NCI-H1694 treated with DMSO at 0.1 percent for 48 hours (cell line): ENCODE measurements at regions not wholly inside any gene's neighbourhood (a gene's known extent, or its start where the extent isn't known, plus 50 kb on each side); places are given as distances from the start of the nearest gene placed in this dataset.
A peak's percentile ranks its signal among the peaks of the same experiment; 100 is the strongest.

ENCODE experiments used
- DNase-seq: peaks from one replicate; lab custom pipeline; 2025; lab: John Stamatoyannopoulos, UW

DNA sequence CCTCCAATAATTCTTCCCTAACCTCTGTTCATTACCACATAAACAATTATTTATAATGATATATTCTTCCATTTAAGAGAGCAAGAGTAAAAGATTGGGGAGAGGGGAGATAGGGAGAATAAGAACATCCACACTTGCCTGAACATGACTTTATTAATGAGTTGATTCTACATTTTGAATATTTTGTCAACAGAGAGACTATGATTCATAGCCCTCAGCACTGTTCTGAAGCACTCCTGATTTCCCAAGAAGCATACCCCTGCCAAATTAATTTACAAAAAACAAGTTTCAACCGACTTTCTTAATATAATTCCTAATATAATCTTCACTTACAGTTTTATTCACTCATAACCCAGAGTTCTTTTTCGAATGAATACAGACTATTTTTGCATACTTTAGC is 828.8 kb downstream of the ROBO2 start:
- no peak for DNase-seq

DNA sequence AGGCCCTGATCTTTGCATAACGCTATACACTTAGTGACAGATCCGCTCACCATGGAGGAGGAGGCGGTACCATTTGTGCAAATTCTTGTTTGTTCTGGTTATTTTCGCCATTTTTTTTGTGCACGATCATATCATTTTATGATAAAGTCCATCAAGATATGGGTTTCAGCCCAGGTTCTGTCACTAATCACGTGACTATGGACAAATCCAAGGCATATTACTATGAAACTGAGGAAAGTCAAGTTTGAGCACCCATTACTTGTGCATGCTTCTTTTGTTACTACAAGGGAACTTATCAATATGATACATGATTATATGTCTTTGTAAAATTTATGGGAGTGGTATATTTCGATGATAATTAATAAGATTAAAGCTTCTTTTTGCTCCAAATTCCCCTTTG is 829.5 kb downstream of the ROBO2 start:
- DNase-seq, result no peak

DNA sequence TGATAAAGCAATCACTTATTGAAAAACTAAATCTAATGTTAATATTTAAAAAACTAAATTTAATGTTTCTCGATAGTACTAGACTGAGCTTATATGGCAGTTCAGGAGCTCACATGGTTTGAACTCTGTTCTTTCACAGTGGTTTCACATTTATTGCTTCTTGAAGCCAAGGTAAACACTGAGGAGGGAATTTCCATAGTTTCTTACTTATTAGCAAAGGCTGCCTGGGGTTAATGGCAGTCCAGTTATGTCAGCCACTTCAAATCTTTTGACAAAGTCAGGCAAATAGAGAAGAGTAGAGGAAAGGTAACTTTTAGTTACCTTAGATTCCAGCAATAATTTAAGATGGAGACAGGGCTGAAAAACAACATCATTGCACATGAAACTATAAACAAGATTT is 831.5 kb downstream of the ROBO2 start:
- DNase-seq, result no peak

DNA sequence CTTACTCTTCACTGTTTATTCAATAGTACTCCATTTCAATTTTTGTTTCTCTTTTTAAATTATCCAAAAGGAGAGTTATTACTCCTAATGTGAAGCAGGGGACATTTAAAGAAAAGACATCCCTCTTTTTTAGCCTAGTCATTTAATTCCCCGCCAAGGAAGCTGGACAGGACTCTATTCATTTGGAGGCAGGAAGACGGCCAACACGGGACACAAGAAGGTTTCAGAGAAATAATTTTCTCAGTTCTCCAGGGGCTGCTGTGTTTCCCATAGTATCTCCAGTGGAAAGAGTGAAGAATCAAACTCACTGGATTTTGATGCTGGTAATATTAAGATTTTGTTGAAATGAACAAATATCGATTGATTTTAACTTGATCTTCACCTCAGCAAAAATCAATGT is 833.7 kb downstream of the ROBO2 start:
- DNase-seq, result no peak

GRCh38 chr3:77885381-77885780 is 845.5 kb downstream of the ROBO2 start:
- DNase-seq, result no peak

- DNase-seq, result no peak
Observed at GRCh38 chr3:77887611-77888010, 847.7 kb downstream of the ROBO2 start.

- no peak for DNase-seq
Observed at GRCh38 chr3:77889616-77890015, 849.7 kb downstream of the ROBO2 start.

GRCh38 chr3:77898621-77899020 is 858.7 kb downstream of the ROBO2 start:
- DNase-seq, result no peak

DNA sequence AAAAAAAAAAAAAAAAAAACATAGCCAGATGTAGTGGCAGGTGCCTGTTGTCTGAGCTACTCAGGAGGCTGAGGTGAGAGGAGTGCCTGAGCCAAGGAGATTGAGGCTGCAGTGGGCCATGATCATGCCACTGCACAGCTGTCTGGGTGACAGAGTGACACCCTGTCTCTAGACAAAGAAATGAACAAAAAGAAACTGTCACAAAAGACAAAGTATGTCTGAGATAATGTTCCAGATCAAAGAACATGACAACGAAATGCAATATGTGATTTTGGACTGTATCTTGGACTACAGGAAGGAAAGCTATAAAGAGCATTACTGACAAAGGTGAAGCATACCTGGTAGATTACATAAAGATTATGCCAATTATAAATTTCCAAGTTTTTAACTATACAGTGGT is 862.8 kb downstream of the ROBO2 start:
- no peak for DNase-seq

- DNase-seq, result no peak
Observed at GRCh38 chr3:77906102-77906709, 866.3 kb downstream of the ROBO2 start.

- DNase-seq, result no peak
Observed at GRCh38 chr3:77913524-77914174, 873.8 kb downstream of the ROBO2 start.

GRCh38 chr3:77915336-77915735 is 875.4 kb downstream of the ROBO2 start:
- DNase-seq, result no peak

GRCh38 chr3:77917225-77917624 is 877.3 kb downstream of the ROBO2 start:
- DNase-seq, result no peak

DNA sequence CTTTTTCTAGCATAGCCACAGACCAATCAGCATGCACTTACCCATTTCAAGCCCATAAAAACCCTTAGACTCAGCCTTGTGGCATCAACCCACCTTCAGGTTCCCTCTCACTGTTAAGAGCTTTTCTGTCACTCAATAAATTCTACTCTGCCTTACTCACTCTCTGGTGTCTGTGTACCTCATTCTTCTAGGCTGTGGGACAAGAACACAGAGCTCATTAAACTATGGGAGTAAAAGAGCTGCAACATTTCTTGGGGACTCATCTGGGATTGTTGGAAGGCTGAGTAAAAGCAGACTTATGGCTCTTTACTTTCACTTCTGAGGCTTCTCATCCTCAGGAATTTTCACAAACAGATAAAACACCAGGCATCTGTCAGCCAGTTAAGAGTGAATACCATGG is 879.3 kb downstream of the ROBO2 start:
- no peak for DNase-seq

DNA sequence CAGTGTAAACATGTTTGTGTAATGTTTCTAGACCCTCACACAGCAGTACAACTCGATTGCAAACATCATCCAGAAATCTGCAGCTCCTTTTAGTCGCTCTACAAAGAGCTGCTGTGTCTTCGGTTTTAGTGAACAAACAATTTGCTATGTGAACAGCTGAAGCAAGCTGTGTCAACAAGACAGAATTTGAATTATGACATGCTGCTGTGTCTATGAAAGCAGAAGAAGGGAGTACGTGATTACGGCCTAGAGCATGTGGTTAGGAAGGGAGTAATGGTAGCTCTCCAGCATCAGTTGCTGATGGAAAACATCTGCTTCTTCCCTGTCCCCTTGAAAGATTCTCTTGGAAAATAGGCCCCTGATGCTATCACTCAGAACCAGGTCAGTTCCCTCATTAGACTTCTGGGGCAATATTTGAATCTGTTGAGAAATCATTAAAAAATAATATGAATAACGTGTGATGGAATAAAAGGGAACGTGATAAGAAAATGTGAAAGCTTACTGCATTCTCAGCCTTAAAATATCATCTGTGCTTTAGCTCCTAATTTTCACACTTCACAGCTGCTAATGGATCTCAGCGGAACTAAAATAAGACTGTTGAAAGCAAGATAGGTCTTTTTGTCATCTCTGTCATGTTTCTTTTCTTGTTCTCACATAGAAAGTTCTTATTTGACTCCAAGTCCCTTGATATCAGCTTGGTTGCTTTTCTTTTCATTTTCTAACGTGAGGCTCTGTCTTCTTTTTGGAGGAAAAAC is 891.5 kb downstream of the ROBO2 start:
- DNase-seq, result peak; percentile 22

- DNase-seq, result no peak
Observed at GRCh38 chr3:77932926-77933325, 893.0 kb downstream of the ROBO2 start.

DNA sequence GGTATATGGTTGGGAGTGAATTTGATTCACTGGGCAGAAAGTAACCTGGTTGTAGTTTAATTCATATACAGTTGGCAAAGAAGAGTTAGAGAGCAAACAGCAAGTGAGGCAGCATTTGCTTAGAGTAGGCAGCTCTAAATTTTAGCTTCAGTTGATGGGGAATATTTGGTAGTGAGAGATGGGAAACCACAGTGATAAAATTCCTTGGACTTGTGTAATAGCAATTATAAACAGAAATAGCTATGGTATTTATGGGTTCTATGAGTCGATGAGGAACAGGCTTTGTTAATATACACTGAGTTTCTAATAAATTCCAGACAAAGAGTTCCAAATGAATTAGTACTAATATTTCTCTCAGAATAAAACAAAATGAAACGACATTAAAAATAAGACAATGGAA is 894.0 kb downstream of the ROBO2 start:
- DNase-seq, result no peak

GRCh38 chr3:77935418-77935817 is 895.5 kb downstream of the ROBO2 start:
- DNase-seq, result no peak

GRCh38 chr3:77939726-77940125 is 899.8 kb downstream of the ROBO2 start:
- no peak for DNase-seq

DNA sequence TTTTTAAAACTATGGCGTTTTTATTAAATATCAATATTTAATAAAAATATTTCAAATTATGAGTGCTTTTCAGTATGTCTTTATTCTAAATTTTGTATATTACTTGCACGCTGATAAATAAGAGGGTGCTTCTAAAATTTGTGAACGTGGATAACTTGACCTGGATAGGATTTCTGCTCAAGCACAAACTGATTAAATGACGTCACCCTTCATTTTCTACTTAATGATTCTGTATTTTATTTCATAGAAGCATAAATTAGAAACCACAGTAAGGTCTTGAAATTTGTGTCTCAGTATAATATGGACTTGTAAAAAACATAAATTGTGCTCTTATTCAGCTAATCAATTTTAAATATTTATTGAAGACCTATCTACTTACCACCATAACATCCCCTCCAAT is 903.7 kb downstream of the ROBO2 start:
- no peak for DNase-seq

DNA sequence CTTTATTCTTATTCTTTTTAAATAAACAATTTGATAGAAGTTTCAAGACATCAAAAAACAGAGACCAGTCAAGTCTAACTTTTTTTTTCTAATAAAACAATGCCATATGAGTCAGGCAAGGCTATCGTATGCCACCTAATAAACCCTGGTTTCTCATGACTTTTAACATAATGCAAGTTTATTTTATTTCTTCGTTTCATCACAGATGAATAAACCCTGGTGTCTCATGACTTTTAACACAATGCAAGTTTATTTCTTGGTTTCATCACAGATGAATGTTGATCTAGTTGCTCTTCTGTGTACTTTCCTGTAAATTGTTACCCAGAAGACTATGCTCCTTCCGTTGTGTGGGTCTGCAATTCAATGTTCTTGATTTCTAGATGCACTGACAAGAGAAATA is 905.4 kb downstream of the ROBO2 start:
- DNase-seq, result no peak

DNA sequence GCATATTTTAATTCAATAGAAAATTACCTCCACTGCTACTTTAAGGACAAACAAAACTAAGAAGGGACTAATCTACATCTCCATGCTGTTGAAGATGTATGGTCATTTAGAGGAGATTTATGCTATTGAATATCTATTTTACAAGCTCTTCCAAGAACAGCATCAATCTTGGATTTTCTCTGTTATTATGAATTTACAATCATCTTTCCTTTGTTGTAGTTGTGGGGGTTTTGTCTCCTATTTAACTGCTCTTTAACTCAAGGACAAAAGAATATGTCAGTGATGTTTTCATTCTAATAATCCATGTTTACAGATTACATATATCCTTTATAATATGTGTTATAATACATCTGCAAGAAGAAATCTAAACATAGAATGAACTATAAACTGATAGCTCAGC is 907.8 kb downstream of the ROBO2 start:
- no peak for DNase-seq

GRCh38 chr3:77967621-77968020 is 927.7 kb downstream of the ROBO2 start:
- no peak for DNase-seq

- no peak for DNase-seq
Observed at GRCh38 chr3:77976079-77976478, 936.2 kb downstream of the ROBO2 start.
